ENCODE measurements at regions not wholly inside any gene's neighbourhood (a gene's known extent, or its start where the extent isn't known, plus 50 kb on each side); places are given as distances from the start of the nearest gene placed in this dataset.

DNA sequence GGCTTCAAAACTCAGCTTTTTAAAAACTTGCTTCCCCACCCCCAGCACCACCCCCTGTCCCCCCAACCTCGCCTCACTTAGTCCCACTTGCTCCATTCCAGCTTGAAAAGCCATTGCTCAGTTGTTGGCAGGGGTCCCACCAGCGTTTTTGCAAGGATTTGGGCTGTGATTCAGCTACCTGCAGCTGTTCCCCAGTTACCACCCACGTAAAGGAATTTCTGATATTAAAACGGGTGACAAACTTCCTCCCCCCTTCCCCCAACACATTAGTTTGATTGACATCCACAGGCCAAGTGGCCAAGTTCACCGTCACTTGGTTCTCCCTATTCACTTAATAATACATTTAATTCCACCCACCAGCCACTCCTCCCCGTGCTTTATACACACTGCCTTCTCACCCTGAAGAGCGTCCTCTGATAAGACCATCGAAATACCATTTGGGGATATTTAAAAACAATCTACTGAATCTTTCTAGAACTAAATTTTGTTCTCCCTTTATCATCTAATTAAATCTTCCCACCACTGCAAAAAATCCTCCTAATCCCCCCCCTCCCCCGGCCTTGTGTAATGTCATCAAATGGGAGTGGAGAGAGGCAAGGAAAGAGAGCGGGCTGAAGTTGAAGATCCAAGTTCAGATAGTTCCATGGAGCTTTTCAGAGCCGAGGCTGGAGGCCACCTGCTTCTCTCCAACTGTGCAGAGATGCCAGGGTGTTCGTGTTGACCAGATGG is 55.1 kb downstream of the SOX9 start:
- in situ Hi-C loops (cut with HindIII; ENCODE audit: low pct_ligation_motif_present, low sequenced_read_pairs), result no loop called here
- DNase-seq, result no peak
- Histone ChIP-seq H3K36me3 (replicated peaks) (no peaks in the 10 kb centered on the region), H3K4me3 (ENCODE audit: low read depth, low read length) (no peak overlapping the region), H3K27me3 (replicated peaks) (no peaks in the 10 kb centered on the region), H3K27ac (no peak overlapping the region)
- TF ChIP-seq, protein P1, sequence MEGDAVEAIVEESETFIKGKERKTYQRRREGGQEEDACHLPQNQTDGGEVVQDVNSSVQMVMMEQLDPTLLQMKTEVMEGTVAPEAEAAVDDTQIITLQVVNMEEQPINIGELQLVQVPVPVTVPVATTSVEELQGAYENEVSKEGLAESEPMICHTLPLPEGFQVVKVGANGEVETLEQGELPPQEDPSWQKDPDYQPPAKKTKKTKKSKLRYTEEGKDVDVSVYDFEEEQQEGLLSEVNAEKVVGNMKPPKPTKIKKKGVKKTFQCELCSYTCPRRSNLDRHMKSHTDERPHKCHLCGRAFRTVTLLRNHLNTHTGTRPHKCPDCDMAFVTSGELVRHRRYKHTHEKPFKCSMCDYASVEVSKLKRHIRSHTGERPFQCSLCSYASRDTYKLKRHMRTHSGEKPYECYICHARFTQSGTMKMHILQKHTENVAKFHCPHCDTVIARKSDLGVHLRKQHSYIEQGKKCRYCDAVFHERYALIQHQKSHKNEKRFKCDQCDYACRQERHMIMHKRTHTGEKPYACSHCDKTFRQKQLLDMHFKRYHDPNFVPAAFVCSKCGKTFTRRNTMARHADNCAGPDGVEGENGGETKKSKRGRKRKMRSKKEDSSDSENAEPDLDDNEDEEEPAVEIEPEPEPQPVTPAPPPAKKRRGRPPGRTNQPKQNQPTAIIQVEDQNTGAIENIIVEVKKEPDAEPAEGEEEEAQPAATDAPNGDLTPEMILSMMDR (IDR thresholded peaks at IDR 0.05; ENCODE audit: low read depth, low read length, missing control alignments), result no peak

DNA sequence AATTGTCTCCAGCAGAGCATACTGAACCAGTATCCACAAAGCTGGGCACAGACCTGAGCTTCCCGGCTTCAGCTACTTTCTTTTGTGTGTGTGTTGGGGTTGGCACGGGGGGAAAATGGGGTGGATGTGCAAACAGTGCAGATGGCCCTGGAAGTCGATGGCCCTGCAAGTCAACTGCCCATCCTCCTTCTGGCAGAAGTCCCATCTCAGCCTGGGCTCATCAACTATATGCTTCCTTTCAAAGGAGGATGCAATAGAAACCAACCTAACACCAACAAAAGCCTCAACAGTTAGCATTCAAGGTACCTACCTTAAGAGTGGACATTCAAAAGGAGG is 55.7 kb downstream of the SOX9 start:
- no peak for DNase-seq
- no peak overlapping the region for H3K27ac ChIP-seq
- H3K27me3 ChIP-seq (replicated peaks), result no peaks in the 10 kb centered on the region
- H3K4me3 ChIP-seq (ENCODE audit: low read depth, low read length), result no peak overlapping the region
- no peaks in the 10 kb centered on the region for H3K36me3 ChIP-seq (replicated peaks)
- TF ChIP-seq, protein P1 (IDR thresholded peaks at IDR 0.05; ENCODE audit: low read depth, low read length, missing control alignments), result no peak
- in situ Hi-C loops (cut with HindIII; ENCODE audit: low pct_ligation_motif_present, low sequenced_read_pairs), result no loop called here

DNA sequence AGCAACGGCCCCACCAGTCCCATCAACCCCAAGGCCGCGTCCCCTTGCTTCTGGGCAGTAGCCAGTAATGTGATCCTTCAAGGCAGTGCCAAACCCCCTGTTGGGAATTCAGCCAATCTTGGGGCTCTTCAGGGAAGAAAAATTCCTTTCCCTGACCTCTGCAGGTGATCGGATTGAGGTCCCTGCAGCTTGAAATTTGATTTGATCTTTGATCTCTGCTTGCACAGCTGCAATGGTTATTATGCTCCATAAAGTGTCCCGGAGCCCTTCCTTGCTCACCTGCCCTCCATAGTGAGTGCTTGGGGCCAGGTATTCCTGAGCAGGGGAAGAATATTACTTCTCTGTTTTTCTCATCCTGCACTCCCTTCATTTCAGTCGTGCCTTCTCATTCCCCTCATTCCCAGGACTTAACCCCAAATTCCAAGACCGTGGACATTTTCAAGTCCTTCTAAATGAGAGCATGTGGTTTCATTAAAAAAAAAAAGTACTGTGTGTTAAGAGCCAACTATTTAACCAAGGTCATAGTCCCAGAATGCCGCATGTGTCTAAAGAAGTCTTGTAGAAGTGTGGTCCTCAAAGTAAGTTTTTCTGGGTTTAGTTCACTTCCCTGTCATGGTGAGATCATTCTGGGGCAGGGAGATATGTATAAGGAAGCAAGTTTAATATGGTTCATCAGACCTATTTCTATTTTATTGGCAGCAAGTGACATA is 56.3 kb downstream of the SOX9 start:
- Histone ChIP-seq H3K27ac (no peak overlapping the region), H3K27me3 (replicated peaks) (no peaks in the 10 kb centered on the region), H3K4me3 (ENCODE audit: low read depth, low read length) (no peak overlapping the region), H3K36me3 (replicated peaks) (no peaks in the 10 kb centered on the region)
- no peak for DNase-seq
- in situ Hi-C loops (cut with HindIII; ENCODE audit: low pct_ligation_motif_present, low sequenced_read_pairs), result no loop called here
- TF ChIP-seq, protein P1 (IDR thresholded peaks at IDR 0.05; ENCODE audit: low read depth, low read length, missing control alignments), result no peak

DNA sequence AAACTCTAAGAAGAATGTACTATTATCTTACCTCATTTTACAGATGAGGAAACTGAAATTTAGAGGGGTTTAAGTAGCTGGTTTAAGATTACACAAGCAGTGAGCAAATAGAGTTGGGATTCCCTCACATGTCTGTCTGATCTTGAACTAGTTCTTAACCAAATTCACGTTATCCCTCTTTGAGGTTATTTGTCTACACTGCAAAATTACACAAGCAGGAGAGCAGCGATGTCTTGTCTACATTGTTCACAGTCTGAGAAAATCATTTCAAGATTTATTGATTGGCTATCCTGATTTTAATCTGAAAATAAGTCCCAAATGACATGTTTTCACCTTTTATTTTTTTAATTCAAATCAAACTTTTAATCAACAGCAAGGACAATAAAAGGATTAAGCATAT is 56.9 kb downstream of the SOX9 start:
- no peak for DNase-seq
- in situ Hi-C loops (cut with HindIII; ENCODE audit: low pct_ligation_motif_present, low sequenced_read_pairs), result no loop called here
- Histone ChIP-seq H3K27ac (no peak overlapping the region), H3K4me3 (ENCODE audit: low read depth, low read length) (no peak overlapping the region), H3K27me3 (replicated peaks) (no peaks in the 10 kb centered on the region), H3K36me3 (replicated peaks) (no peaks in the 10 kb centered on the region)
- TF ChIP-seq, protein P1 (IDR thresholded peaks at IDR 0.05; ENCODE audit: low read depth, low read length, missing control alignments), result no peak

DNA sequence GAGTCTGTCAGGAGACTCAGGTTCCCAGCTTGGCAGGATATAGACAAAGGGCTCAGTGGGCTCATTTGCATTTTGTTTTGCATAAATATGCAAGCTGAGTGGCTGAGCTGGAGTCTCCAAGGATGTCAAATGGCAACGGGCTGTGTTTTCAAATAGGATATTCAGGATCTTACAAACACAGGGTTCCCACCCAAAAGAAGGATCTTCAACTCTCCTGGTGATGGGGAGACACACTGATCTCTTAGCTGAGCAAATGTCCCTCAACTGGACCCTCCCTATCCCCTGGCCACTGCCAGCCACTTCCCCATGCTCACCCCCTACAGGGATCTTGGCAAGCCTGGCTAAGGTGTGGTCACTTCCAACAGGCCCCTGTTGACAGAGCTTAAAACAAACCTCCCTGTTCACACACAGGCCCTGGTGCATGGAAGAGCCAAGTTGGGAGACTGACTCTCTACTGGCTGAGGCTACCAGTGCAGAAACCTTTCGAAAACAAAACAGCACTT is 61.6 kb downstream of the SOX9 start:
- H3K36me3 ChIP-seq (replicated peaks), result no peaks in the 10 kb centered on the region
- TF ChIP-seq, protein P1 (IDR thresholded peaks at IDR 0.05; ENCODE audit: low read depth, low read length, missing control alignments), result no peak
- H3K27me3 ChIP-seq (replicated peaks), result no peaks in the 10 kb centered on the region
- H3K4me3 ChIP-seq (ENCODE audit: low read depth, low read length), result no peak overlapping the region
- no peak overlapping the region for H3K27ac ChIP-seq
- in situ Hi-C loops (cut with HindIII; ENCODE audit: low pct_ligation_motif_present, low sequenced_read_pairs), result no loop called here
- DNase-seq, result no peak

All from brain microvascular endothelial cell (primary cell).